CD14-positive monocyte (primary cell): ENCODE measurements at regions not wholly inside any gene's neighbourhood (a gene's known extent, or its start where the extent isn't known, plus 50 kb on each side); places are given as distances from the start of the nearest gene placed in this dataset.

ENCODE experiments used
- DNase-seq, 3 donors: peaks; one replicate each; pipeline ENCODE4 v3.0.0-alpha.2; 2011 to 2022
- H2AFZ ChIP-seq: 2 replicates; pipeline ENCODE4 v1.6.0; 2012; ENCODE audit warnings: mild to moderate bottlenecking, low read depth, low read length, inconsistent platforms; ENCODE audit not compliant: insufficient read depth, poor library complexity, severe bottlenecking
- H3K27ac ChIP-seq, 2 donors: 1 replicate in 1 of 2; 2 replicates in 1 of 2; pipeline ENCODE4 v1.5.1; 2012 to 2013; ENCODE audit warnings: low read length in 2 of 2, control low read depth in 1 of 2, inconsistent platforms in 1 of 2, low read depth in 1 of 2, mild to moderate bottlenecking in 1 of 2
- H3K27me3 ChIP-seq, 2 donors: one replicate each; pipeline versions ENCODE4 v1.6.0 to v1.6.1; 2011 to 2013; ENCODE audit warnings: low read length in 2 of 2; ENCODE audit not compliant: control insufficient read depth in 2 of 2, insufficient read depth in 2 of 2
- H3K36me3 ChIP-seq, 2 donors: replicated peaks in 1 of 2; 1 replicate in 1 of 2; 2 replicates in 1 of 2; pipeline versions ENCODE4 v1.5.1 to v1.6.1; 2012 to 2013; ENCODE audit warnings: low read length in 2 of 2, control low read depth in 1 of 2, inconsistent platforms in 1 of 2, mild to moderate bottlenecking in 1 of 2; ENCODE audit not compliant: insufficient read depth in 2 of 2, control insufficient read depth in 1 of 2
- H3K4me1 ChIP-seq, 2 donors: 1 replicate in 1 of 2; 2 replicates in 1 of 2; pipeline versions ENCODE4 v1.5.1 to v1.6.1; 2012 to 2013; ENCODE audit warnings: low read length in 2 of 2, control low read depth in 1 of 2, inconsistent platforms in 1 of 2, mild to moderate bottlenecking in 1 of 2, moderate library complexity in 1 of 2; ENCODE audit not compliant: insufficient read depth in 2 of 2, control insufficient read depth in 1 of 2
- H3K4me2 ChIP-seq: replicated peaks from 2 replicates; pipeline ENCODE3; 2012; ENCODE audit warnings: low read length, moderate library complexity, mild to moderate bottlenecking; ENCODE audit not compliant: poor library complexity, severe bottlenecking; ENCODE audit errors: extremely low read depth
- H3K4me3 ChIP-seq, 3 experiments: fragments of 200-600 bp in 1 of 3; sonication (generic) in 1 of 3; replicated peaks in 1 of 3; 1 replicate in 2 of 3; 2 replicates in 1 of 3; pipeline ENCODE4 v1.5.1; 2011 to 2013; ENCODE audit warnings: low read length in 3 of 3, mild to moderate bottlenecking in 3 of 3, control low read depth in 2 of 3, low read depth in 2 of 3, inconsistent platforms in 1 of 3, moderate library complexity in 1 of 3
- H3K79me2 ChIP-seq: 2 replicates; pipeline ENCODE4 v1.6.0; 2012; ENCODE audit warnings: mild to moderate bottlenecking, control low read depth, inconsistent platforms, low read length, moderate library complexity; ENCODE audit not compliant: insufficient read depth
- H3K9ac ChIP-seq: 2 replicates; pipeline ENCODE4 v1.6.0; 2017; ENCODE audit warnings: low read length, mild to moderate bottlenecking; ENCODE audit not compliant: insufficient read depth, poor library complexity, severe bottlenecking
- H3K9me3 ChIP-seq, 2 donors: replicated peaks in 1 of 2; 1 replicate in 1 of 2; 2 replicates in 1 of 2; pipeline versions ENCODE4 v1.5.1 to v1.6.1; 2012 to 2013; ENCODE audit warnings: low read length in 2 of 2, control low read depth in 1 of 2; ENCODE audit not compliant: control insufficient read depth in 1 of 2, insufficient read depth in 1 of 2
- H4K20me1 ChIP-seq: 2 replicates; pipeline ENCODE4 v1.6.0; 2012; ENCODE audit warnings: mild to moderate bottlenecking, low read length, control low read depth, moderate library complexity; ENCODE audit not compliant: insufficient read depth
- H3K27ac Mint-ChIP-seq, 7 donors: one replicate each; pipeline ENCODE4 v1.8.0; 2020; ENCODE audit warnings: mild to moderate bottlenecking in 7 of 7, mixed read lengths in 7 of 7, moderate library complexity in 6 of 7, inconsistent platforms in 2 of 7
- H3K27me3 Mint-ChIP-seq, 3 donors: one replicate each; pipeline ENCODE4 v1.8.0; 2021 to 2022; ENCODE audit warnings: low read depth in 3 of 3, mild to moderate bottlenecking in 3 of 3, mixed read lengths in 3 of 3, moderate library complexity in 3 of 3, inconsistent platforms in 1 of 3
- H3K36me3 Mint-ChIP-seq, 2 donors: one replicate each; pipeline ENCODE4 v1.8.0; 2020; ENCODE audit warnings: mixed read lengths in 2 of 2, inconsistent platforms in 1 of 2, mild to moderate bottlenecking in 1 of 2
- H3K4me1 Mint-ChIP-seq: one replicate; pipeline ENCODE4 v1.8.0; 2020; ENCODE audit warnings: mild to moderate bottlenecking, mixed read lengths
- H3K4me3 Mint-ChIP-seq, 2 donors: one replicate each; pipeline ENCODE4 v1.8.0; 2020; ENCODE audit warnings: mild to moderate bottlenecking in 2 of 2, mixed read lengths in 2 of 2, moderate library complexity in 1 of 2
- H3K9me3 Mint-ChIP-seq, 7 donors: one replicate each; pipeline ENCODE4 v1.8.0; 2020 to 2022; ENCODE audit warnings: mixed read lengths in 7 of 7, mild to moderate bottlenecking in 6 of 7, moderate library complexity in 6 of 7, inconsistent platforms in 2 of 7
- WGBS: methylation state at CpG from one replicate; pipeline ENCODE4 v1.1.5; 2013; ENCODE audit warnings: missing lambda C conversion rate; ENCODE audit not compliant: insufficient coverage; 5-methylcytosine and 5-hydroxymethylcytosine counted together
- intact Hi-C, 2 donors: fragments of 100-400 bp; cut with micrococcal nuclease; formaldehyde crosslinking; loops; one replicate each; pipeline versions ENCODE4 v1.15.0 to v1.15.1; 2023
- TF ChIP-seq, protein P1 (sequence below): fragments of 200-600 bp; IDR thresholded peaks from one replicate; pipeline ENCODE4 v1.8.0; 2022; ENCODE audit warnings: antibody characterized with exemption, mild to moderate bottlenecking

DNA sequence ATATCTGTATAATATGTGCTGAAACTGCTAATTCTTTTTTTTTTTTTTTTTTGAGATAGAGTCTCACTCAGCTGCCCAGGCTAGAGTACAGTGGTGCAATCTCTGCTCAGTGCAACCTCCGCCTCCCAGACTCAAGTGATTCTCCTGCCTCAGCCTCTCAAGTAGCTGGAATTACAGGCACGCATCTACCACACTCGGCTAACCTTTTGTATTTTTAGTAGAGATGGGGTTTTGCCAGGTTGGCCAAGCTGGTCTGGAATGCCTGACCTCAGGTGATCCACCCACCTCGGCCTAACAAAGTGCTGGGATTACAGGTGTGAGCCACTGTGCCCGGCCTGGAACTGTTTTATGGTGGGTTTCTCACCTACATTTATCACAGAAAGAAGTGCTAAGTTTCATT, 307.8 kb upstream of the STT3B start:
- no peak overlapping the region for H3K27ac ChIP-seq
- 100% methylated on average over 2 of the region's 5 CpGs for WGBS

DNA sequence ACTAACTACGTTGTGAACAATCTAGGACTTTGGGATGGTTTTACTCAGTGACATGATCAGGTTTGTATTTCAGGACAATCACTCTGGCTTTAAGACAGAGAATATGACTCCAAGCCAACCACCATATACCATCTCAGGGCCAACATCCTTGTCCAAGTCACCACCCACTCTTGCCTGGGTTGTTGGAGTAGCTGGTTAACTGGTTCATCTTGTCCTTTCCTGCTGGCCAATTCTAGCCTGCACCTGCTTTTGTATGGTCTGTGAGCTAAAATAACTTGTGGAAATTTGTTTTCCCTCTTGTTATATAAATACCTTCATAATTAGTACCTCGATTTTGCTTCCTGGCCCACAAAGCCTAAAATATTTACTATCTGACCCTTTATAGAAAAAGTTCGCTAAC, 306.8 kb upstream of the STT3B start:
- Mint-ChIP-seq H3K4me1 (peaks cover 52% of the 10 kb centered on the region), H3K27me3 (peaks cover 0 to 3% (median 2%) of the 10 kb centered on the region in 3 donors), H3K27ac (peak overlapping the region in 6 of 7 donors; percentile 83 to 97 (median 92)), H3K36me3 (no peaks in the 10 kb centered on the region), H3K9me3 (peaks cover 0 to 3% (median 0%) of the 10 kb centered on the region in 7 donors), H3K4me3 (no peak overlapping the region)
- Histone ChIP-seq H3K9ac (no peak overlapping the region), H3K4me2 (no peak overlapping the region), H3K36me3 (no peaks in the 10 kb centered on the region), H4K20me1 (no peaks in the 10 kb centered on the region), H2AFZ (no peak overlapping the region), H3K79me2 (no peaks in the 10 kb centered on the region), H3K9me3 (no peaks in the 10 kb centered on the region), H3K27ac (peak overlapping the region in 1 of 2 donors; percentile 84), H3K4me1 (peaks cover 45 to 51% of the 10 kb centered on the region in 2 donors), H3K4me3 (no peak overlapping the region), H3K27me3 (no peaks in the 10 kb centered on the region)
- no peak for DNase-seq
- TF ChIP-seq, protein P1, sequence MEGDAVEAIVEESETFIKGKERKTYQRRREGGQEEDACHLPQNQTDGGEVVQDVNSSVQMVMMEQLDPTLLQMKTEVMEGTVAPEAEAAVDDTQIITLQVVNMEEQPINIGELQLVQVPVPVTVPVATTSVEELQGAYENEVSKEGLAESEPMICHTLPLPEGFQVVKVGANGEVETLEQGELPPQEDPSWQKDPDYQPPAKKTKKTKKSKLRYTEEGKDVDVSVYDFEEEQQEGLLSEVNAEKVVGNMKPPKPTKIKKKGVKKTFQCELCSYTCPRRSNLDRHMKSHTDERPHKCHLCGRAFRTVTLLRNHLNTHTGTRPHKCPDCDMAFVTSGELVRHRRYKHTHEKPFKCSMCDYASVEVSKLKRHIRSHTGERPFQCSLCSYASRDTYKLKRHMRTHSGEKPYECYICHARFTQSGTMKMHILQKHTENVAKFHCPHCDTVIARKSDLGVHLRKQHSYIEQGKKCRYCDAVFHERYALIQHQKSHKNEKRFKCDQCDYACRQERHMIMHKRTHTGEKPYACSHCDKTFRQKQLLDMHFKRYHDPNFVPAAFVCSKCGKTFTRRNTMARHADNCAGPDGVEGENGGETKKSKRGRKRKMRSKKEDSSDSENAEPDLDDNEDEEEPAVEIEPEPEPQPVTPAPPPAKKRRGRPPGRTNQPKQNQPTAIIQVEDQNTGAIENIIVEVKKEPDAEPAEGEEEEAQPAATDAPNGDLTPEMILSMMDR, result no peak
- intact Hi-C loops, result loop anchor here in 1 of 2 donors (5.0 kb wide), 1 partner anchor 41 kb away; no protein-coding TSS in a partner anchor
- WGBS, result no CpG with 5 or more reads among the region's 3 CpGs

More for the DNA sequence above, 307.8 kb upstream of the STT3B start:
- Histone ChIP-seq H3K9ac (no peak overlapping the region), H3K9me3 (no peaks in the 10 kb centered on the region), H3K79me2 (no peaks in the 10 kb centered on the region), H3K4me3 (no peak overlapping the region), H3K4me2 (no peak overlapping the region), H3K36me3 (no peaks in the 10 kb centered on the region), H2AFZ (no peak overlapping the region), H4K20me1 (no peaks in the 10 kb centered on the region), H3K4me1 (peaks cover 36 to 41% of the 10 kb centered on the region in 2 donors), H3K27me3 (no peaks in the 10 kb centered on the region)
- Mint-ChIP-seq H3K4me3 (no peak overlapping the region), H3K4me1 (peaks cover 50% of the 10 kb centered on the region), H3K27ac (peak overlapping the region in 2 of 7 donors; percentile 1 to 5), H3K27me3 (peaks cover 0 to 3% (median 2%) of the 10 kb centered on the region in 3 donors), H3K9me3 (peaks cover 0 to 3% (median 0%) of the 10 kb centered on the region in 7 donors), H3K36me3 (no peaks in the 10 kb centered on the region)
- DNase-seq, result no peak
- TF ChIP-seq, protein P1, result no peak
- intact Hi-C loops, result loop anchor here in 1 of 2 donors (5.0 kb wide), 1 partner anchor 42 kb away; no protein-coding TSS in a partner anchor
